Uterus (tissue), 3 donors: ENCODE measurements at regions not wholly inside any gene's neighbourhood (a gene's known extent, or its start where the extent isn't known, plus 50 kb on each side); places are given as distances from the start of the nearest gene placed in this dataset. TPM values are rescaled to one million over a fixed set of nuclear protein-coding genes. Genes with fewer than 3 reads are reported as not detected.

Experiments used
- DNase-seq, 2 donors: peaks; one replicate each; pipeline ENCODE4 v3.0.0-alpha.2; 2019 to 2020
- H3K27ac ChIP-seq, 2 donors: fragments of 200-600 bp; sonication (generic); 1 replicate in 1 of 2; 2 replicates in 1 of 2; pipeline ENCODE4 v1.5.1; 2016 to 2018
- H3K27me3 ChIP-seq, 2 donors: fragments of 200-600 bp; sonication (generic); one replicate each; pipeline ENCODE4 v1.5.1; 2018 to 2019; ENCODE audit warnings: control low read depth in 1 of 2
- H3K36me3 ChIP-seq, 2 donors: fragments of 200-600 bp; sonication (generic); one replicate each; pipeline ENCODE4 v1.5.1; 2019; ENCODE audit warnings: control low read depth in 1 of 2
- H3K4me1 ChIP-seq, 2 donors: fragments of 200-600 bp; sonication (generic); one replicate each; pipeline ENCODE4 v1.5.1; 2018 to 2019; ENCODE audit warnings: control low read depth in 1 of 2
- H3K4me3 ChIP-seq, 2 donors: fragments of 200-600 bp; sonication (generic); 1 replicate in 1 of 2; 2 replicates in 1 of 2; pipeline ENCODE4 v1.5.1; 2018 to 2019; ENCODE audit warnings: mild to moderate bottlenecking in 1 of 2
- H3K9me3 ChIP-seq, 2 donors: fragments of 200-600 bp; sonication (generic); one replicate each; pipeline ENCODE4 v1.5.1; 2019; ENCODE audit warnings: control low read depth in 1 of 2
- POLR2A ChIP-seq, 2 donors: fragments of 450-650 bp; IDR thresholded peaks; one replicate each; pipeline ENCODE4 v1.6.1; 2016; ENCODE audit warnings: antibody characterized with exemption in 2 of 2, mild to moderate bottlenecking in 1 of 2, moderate library complexity in 1 of 2
- intact Hi-C: fragments of 100-400 bp; cut with DNase I; formaldehyde crosslinking; loops from one replicate; pipeline ENCODE4 v1.15.1; 2023; ENCODE audit warnings: low total_unique reads
- small RNA-seq: library from RNA; depleted of rRNA; stranded (forward); fragments of <200 nt; gene quantifications from one replicate; pipeline ENCODE3, GENCODE V24; 2016
- TF ChIP-seq, protein P1 (sequence below), 4 experiments: fragments of 200-600 bp in 2 of 4; fragments of 450-650 bp in 2 of 4; sonication (generic) in 2 of 4; IDR thresholded peaks; one replicate each; pipeline ENCODE4 v1.5.1; 2016 to 2019; ENCODE audit warnings: antibody characterized with exemption in 4 of 4, mild to moderate bottlenecking in 2 of 4, moderate library complexity in 1 of 4
- donor health status: DM: yes; HTN: yes; CAD: no.

DNA sequence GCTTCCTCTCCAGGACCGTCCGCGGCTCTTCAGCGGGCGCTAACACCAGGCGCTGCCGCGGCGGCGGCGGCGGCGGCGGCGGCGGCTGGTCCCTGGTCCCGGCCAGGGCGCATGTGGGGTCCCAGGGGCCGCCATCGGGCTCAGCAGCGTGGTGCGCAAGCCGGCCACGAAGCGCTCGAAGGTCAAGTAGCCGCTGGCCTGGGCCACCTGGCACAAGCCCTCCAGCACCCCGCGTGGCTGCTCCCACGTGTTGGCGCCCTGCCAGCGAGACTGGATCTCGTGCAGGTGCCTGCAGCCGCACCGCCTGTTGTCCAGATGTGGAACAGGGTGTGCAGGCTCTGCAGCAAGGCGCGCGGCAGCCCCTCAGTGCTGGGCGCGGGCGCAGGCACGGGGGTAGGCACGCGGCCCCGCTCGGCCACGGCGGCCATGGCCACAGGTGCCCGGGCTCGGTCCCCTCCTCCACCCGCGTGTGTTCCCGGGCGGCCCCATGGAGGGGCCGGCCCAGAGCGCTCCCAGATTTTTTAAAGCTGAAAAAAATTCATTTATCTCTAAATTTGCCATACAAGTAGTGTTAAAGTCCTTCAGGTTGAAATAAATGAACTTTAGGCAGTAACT, 884.2 kb upstream of the ZNF722 start:
- Histone ChIP-seq H3K9me3 (no peaks in the 10 kb centered on the region), H3K36me3 (no peaks in the 10 kb centered on the region)
- intact Hi-C loops: no loop called here

More for the DNA sequence above, 884.2 kb upstream of the ZNF722 start:
- Histone ChIP-seq H3K27me3 (no peaks in the 10 kb centered on the region), H3K4me3 (no peak overlapping the region), H3K4me1 (no peaks in the 10 kb centered on the region), H3K27ac (no peak overlapping the region)
- no peak for DNase-seq
- TF ChIP-seq POLR2A (IDR thresholded peaks at IDR 0.05): no peak
- TF ChIP-seq, protein P1, sequence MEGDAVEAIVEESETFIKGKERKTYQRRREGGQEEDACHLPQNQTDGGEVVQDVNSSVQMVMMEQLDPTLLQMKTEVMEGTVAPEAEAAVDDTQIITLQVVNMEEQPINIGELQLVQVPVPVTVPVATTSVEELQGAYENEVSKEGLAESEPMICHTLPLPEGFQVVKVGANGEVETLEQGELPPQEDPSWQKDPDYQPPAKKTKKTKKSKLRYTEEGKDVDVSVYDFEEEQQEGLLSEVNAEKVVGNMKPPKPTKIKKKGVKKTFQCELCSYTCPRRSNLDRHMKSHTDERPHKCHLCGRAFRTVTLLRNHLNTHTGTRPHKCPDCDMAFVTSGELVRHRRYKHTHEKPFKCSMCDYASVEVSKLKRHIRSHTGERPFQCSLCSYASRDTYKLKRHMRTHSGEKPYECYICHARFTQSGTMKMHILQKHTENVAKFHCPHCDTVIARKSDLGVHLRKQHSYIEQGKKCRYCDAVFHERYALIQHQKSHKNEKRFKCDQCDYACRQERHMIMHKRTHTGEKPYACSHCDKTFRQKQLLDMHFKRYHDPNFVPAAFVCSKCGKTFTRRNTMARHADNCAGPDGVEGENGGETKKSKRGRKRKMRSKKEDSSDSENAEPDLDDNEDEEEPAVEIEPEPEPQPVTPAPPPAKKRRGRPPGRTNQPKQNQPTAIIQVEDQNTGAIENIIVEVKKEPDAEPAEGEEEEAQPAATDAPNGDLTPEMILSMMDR (IDR thresholded peaks at IDR 0.05): no peak

Small RNA genes in the stretch of these regions (small RNA-seq; reads per million reads assigned to genes)
- gene RNU6-417P: not detected
